HepG2 (cell line): ENCODE measurements at regions not wholly inside any gene's neighbourhood (a gene's known extent, or its start where the extent isn't known, plus 50 kb on each side); places are given as distances from the start of the nearest gene placed in this dataset.

Source experiments
- ADNP ChIP-seq: sonication (generic); formaldehyde crosslinking; IDR thresholded peaks from 2 replicates; pipeline ENCODE4 v1.4.0; 2020; ENCODE audit warnings: missing genetic modification reagents
- BORCS8-MEF2B ChIP-seq: sonication (generic); formaldehyde crosslinking; IDR thresholded peaks from 2 replicates; pipeline ENCODE4 v1.8.0; 2022; ENCODE audit warnings: mild to moderate bottlenecking, missing genetic modification reagents
- FLYWCH1 ChIP-seq: sonication (generic); formaldehyde crosslinking; IDR thresholded peaks from 2 replicates; pipeline ENCODE4 v1.8.1; 2023; ENCODE audit warnings: mild to moderate bottlenecking, missing genetic modification reagents
- HHEX ChIP-seq: IDR thresholded peaks from 2 replicates; pipeline ENCODE4 v1.6.1; 2016; ENCODE audit warnings: control low read depth
- HNRNPUL1 ChIP-seq: fragments of 200-400 bp; formaldehyde crosslinking; IDR thresholded peaks from 2 replicates; pipeline ENCODE4 v1.6.1; 2017; ENCODE audit warnings: low read depth, mild to moderate bottlenecking, low read length, moderate library complexity
- HOXD1 ChIP-seq: sonication (generic); formaldehyde crosslinking; IDR thresholded peaks from 2 replicates; pipeline ENCODE4 v1.5.0; 2020; ENCODE audit warnings: missing genetic modification reagents
- MTA1 ChIP-seq: sonication (generic); formaldehyde crosslinking; IDR thresholded peaks from 2 replicates; pipeline ENCODE4 v1.4.0; 2020; ENCODE audit warnings: missing genetic modification reagents, mild to moderate bottlenecking, borderline replicate concordance
- NONO ChIP-seq, 2 experiments: fragments of 450-650 bp in 1 of 2; sonication (generic) in 1 of 2; formaldehyde crosslinking in 1 of 2; IDR thresholded peaks in 1 of 2; conservative IDR thresholded peaks in 1 of 2; 2 replicates each; pipeline versions ENCODE4 v1.6.1 to v1.8.0; 2017 to 2022; ENCODE audit warnings: mild to moderate bottlenecking in 1 of 2, missing genetic modification reagents in 1 of 2, moderate library complexity in 1 of 2
- NR2F1 ChIP-seq, 2 experiments: fragments of 450-650 bp in 1 of 2; formaldehyde crosslinking in 1 of 2; IDR thresholded peaks; 2 replicates each; pipeline versions ENCODE4 v1.5.0 to v1.6.1; 2016 to 2020; ENCODE audit warnings: mild to moderate bottlenecking in 1 of 2, missing compliant biosample characterization in 1 of 2, missing genetic modification reagents in 1 of 2, moderate library complexity in 1 of 2
- SMYD3 ChIP-seq: sonication (generic); formaldehyde crosslinking; IDR thresholded peaks from 2 replicates; pipeline ENCODE4 v1.8.1; 2023; ENCODE audit warnings: mild to moderate bottlenecking, missing genetic modification reagents
- TAF1 ChIP-seq: sonication (generic); formaldehyde crosslinking; IDR thresholded peaks from 2 replicates; pipeline ENCODE4 v1.4.0; 2020; ENCODE audit warnings: missing genetic modification reagents
- ZNF260 ChIP-seq: sonication (generic); formaldehyde crosslinking; IDR thresholded peaks from 2 replicates; pipeline ENCODE4 v1.4.0; 2020; ENCODE audit warnings: missing genetic modification reagents, low read depth, mild to moderate bottlenecking, borderline replicate concordance
- ZNF496 ChIP-seq: sonication (generic); formaldehyde crosslinking; IDR thresholded peaks from 2 replicates; pipeline ENCODE4 v1.8.1; 2023; ENCODE audit warnings: mild to moderate bottlenecking, moderate library complexity, missing genetic modification reagents; ENCODE audit not compliant: insufficient replicate concordance
- ZNF766 ChIP-seq: sonication (generic); formaldehyde crosslinking; IDR thresholded peaks from 2 replicates; pipeline ENCODE4 v1.5.0; 2020; ENCODE audit warnings: missing genetic modification reagents, borderline replicate concordance
- TF ChIP-seq, protein P1 (sequence below): sonication (generic); formaldehyde crosslinking; IDR thresholded peaks from 2 replicates; pipeline ENCODE4 v1.4.0; 2020; ENCODE audit warnings: missing genetic modification reagents, borderline replicate concordance
- TF ChIP-seq, protein P2 (sequence below): sonication (generic); formaldehyde crosslinking; IDR thresholded peaks from 2 replicates; pipeline ENCODE4 v1.8.0; 2022; ENCODE audit warnings: low read depth, missing genetic modification reagents
- TF ChIP-seq, protein P3 (sequence below): IDR thresholded peaks from 2 replicates; pipeline ENCODE4 v1.6.1; 2016; ENCODE audit warnings: mild to moderate bottlenecking
- TF ChIP-seq, protein P4 (sequence below): sonication (generic); formaldehyde crosslinking; IDR thresholded peaks from 2 replicates; pipeline ENCODE4 v1.5.1; 2020; ENCODE audit warnings: missing genetic modification reagents, mild to moderate bottlenecking, borderline replicate concordance

DNA sequence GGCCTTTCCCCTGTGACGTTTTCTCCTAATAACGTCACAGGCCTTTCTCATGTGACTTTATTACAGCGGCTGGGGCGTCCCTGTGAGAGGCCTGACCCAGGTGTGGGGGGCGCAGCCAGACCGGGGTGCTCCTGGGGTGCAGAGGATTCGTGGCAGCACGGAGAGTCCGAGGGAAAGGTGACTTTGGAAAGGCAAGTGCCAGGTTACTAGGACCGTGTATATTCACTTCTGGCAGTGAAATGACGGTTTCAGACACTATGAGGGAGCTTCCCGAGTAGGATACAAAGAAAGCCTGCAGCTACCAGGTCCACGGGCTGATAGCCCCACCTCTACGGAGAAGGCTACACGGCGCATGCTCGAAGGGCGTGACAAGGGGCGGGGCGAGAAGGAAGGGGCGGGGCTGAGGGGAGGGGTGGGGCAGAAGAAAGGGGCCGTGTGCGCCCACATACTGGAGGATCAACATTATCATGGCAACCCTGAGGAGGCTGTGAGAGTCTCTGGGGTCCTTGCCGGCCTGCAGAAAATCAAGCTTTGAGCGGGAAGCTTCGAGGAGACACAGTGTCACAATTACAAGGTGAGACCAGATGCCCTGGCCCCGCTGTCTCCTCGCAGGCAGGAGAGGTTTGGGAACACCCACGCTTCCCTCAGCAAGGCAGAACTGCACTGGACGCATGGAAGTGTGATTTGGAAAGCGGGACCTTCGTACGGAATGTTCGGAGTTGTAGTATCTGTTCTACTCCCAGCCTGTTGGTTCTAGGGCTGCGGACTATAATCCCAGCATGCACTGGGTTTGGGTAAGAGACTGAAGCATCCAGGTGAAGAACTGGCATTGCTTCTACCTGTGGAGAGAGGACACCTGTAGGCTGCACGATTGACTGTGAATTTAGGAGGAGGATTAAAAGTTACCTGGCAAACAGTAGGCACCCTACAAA is 54.4 kb upstream of the ZNF337 start (continued):
- TF ChIP-seq ZNF766 (CRISPR knock-in tag), result no peak
- TF ChIP-seq FLYWCH1 (CRISPR knock-in tag), result no peak
- TF ChIP-seq NONO (IDR thresholded peaks at IDR 0.05), result no peak
- 0 out of 2 replicates have a peak, but pooled peaks have one; percentile 40 for TF ChIP-seq NONO (CRISPR knock-in tag; conservative IDR thresholded peaks at IDR 0.05)
- TF ChIP-seq SMYD3 (CRISPR knock-in tag), result no peak
- TF ChIP-seq ADNP (CRISPR knock-in tag), result no peak
- TF ChIP-seq, protein P1, sequence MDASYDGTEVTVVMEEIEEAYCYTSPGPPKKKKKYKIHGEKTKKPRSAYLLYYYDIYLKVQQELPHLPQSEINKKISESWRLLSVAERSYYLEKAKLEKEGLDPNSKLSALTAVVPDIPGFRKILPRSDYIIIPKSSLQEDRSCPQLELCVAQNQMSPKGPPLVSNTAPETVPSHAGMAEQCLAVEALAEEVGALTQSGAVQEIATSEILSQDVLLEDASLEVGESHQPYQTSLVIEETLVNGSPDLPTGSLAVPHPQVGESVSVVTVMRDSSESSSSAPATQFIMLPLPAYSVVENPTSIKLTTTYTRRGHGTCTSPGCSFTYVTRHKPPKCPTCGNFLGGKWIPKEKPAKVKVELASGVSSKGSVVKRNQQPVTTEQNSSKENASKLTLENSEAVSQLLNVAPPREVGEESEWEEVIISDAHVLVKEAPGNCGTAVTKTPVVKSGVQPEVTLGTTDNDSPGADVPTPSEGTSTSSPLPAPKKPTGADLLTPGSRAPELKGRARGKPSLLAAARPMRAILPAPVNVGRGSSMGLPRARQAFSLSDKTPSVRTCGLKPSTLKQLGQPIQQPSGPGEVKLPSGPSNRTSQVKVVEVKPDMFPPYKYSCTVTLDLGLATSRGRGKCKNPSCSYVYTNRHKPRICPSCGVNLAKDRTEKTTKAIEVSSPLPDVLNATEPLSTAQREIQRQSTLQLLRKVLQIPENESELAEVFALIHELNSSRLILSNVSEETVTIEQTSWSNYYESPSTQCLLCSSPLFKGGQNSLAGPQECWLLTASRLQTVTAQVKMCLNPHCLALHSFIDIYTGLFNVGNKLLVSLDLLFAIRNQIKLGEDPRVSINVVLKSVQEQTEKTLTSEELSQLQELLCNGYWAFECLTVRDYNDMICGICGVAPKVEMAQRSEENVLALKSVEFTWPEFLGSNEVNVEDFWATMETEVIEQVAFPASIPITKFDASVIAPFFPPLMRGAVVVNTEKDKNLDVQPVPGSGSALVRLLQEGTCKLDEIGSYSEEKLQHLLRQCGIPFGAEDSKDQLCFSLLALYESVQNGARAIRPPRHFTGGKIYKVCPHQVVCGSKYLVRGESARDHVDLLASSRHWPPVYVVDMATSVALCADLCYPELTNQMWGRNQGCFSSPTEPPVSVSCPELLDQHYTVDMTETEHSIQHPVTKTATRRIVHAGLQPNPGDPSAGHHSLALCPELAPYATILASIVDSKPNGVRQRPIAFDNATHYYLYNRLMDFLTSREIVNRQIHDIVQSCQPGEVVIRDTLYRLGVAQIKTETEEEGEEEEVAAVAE (CRISPR knock-in tag), result 0 out of 2 replicates have a peak, but pooled peaks have one; percentile 9
- no peak for TF ChIP-seq HNRNPUL1
- TF ChIP-seq BORCS8-MEF2B (CRISPR knock-in tag), result peak; percentile 63; the same call in 1 of the 2 replicates
- no peak for TF ChIP-seq HOXD1 (CRISPR knock-in tag)
- TF ChIP-seq, protein P2, sequence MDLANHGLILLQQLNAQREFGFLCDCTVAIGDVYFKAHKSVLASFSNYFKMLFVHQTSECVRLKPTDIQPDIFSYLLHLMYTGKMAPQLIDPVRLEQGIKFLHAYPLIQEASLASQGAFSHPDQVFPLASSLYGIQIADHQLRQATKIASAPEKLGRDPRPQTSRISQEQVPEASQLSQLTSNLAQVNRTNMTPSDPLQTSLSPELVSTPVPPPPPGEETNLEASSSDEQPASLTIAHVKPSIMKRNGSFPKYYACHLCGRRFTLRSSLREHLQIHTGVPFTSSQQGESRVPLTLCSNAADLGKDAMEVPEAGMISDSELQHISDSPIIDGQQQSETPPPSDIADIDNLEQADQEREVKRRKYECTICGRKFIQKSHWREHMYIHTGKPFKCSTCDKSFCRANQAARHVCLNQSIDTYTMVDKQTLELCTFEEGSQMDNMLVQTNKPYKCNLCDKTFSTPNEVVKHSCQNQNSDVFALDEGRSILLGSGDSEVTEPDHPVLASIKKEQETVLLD (CRISPR knock-in tag), result no peak
- TF ChIP-seq HHEX, result 0 out of 2 replicates have a peak, but pooled peaks have one; percentile 45
- TF ChIP-seq, protein P3, sequence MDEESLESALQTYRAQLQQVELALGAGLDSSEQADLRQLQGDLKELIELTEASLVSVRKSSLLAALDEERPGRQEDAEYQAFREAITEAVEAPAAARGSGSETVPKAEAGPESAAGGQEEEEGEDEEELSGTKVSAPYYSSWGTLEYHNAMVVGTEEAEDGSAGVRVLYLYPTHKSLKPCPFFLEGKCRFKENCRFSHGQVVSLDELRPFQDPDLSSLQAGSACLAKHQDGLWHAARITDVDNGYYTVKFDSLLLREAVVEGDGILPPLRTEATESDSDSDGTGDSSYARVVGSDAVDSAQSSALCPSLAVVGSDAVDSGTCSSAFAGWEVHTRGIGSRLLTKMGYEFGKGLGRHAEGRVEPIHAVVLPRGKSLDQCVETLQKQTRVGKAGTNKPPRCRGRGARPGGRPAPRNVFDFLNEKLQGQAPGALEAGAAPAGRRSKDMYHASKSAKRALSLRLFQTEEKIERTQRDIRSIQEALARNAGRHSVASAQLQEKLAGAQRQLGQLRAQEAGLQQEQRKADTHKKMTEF (CRISPR knock-in tag), result no peak
- TF ChIP-seq ZNF496 (CRISPR knock-in tag), result no peak
- peak; percentile 71 for TF ChIP-seq TAF1 (CRISPR knock-in tag)
- TF ChIP-seq NR2F1 (CRISPR knock-in tag; IDR thresholded peaks at IDR 0.05), result no peak
- TF ChIP-seq, protein P4, sequence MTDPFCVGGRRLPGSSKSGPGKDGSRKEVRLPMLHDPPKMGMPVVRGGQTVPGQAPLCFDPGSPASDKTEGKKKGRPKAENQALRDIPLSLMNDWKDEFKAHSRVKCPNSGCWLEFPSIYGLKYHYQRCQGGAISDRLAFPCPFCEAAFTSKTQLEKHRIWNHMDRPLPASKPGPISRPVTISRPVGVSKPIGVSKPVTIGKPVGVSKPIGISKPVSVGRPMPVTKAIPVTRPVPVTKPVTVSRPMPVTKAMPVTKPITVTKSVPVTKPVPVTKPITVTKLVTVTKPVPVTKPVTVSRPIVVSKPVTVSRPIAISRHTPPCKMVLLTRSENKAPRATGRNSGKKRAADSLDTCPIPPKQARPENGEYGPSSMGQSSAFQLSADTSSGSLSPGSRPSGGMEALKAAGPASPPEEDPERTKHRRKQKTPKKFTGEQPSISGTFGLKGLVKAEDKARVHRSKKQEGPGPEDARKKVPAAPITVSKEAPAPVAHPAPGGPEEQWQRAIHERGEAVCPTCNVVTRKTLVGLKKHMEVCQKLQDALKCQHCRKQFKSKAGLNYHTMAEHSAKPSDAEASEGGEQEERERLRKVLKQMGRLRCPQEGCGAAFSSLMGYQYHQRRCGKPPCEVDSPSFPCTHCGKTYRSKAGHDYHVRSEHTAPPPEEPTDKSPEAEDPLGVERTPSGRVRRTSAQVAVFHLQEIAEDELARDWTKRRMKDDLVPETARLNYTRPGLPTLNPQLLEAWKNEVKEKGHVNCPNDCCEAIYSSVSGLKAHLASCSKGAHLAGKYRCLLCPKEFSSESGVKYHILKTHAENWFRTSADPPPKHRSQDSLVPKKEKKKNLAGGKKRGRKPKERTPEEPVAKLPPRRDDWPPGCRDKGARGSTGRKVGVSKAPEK (CRISPR knock-in tag), result no peak
- TF ChIP-seq MTA1 (CRISPR knock-in tag), result no peak
- no peak for TF ChIP-seq ZNF260 (CRISPR knock-in tag)
